GM21529 (cell line): ENCODE measurements at regions not wholly inside any gene's neighbourhood (a gene's known extent, or its start where the extent isn't known, plus 50 kb on each side); places are given as distances from the start of the nearest gene placed in this dataset.

Source experiments
- ATAC-seq: cut with Tn5 transposase; IDR thresholded peaks from one replicate; pipeline ENCODE4 v1.9.1; 2021; ENCODE audit not compliant: unreplicated experiment

- no peak for ATAC-seq
Measured at GRCh38 chr2:236689393-236689700, 119.7 kb downstream of the ACKR3 start.

GRCh38 chr2:236689981-236690380 lies 120.4 kb downstream of the ACKR3 start:
- ATAC-seq: no peak

- ATAC-seq: no peak
Measured at GRCh38 chr2:236690726-236691125, 121.1 kb downstream of the ACKR3 start.

- ATAC-seq: no peak
Measured at GRCh38 chr2:236691799-236692167, 122.2 kb downstream of the ACKR3 start.

DNA sequence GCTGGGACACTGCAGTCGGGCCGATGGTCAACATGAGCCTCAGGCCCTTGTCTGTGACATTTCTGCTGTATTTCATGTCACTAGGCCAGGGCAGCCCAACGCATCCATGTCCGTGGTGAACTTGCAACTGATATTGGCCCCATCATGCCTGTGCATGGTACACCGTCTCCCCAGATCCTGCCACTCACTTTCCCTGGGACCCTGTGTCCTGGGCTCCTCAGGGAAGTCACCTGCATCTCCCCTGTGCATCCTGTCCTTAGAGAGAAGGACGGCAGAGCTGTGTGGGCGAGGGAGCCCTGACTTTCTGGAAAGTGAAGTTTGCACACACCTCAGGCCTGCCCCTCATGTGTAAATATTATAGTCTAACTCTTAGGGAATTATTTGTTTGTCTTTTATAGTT lies 123.3 kb downstream of the ACKR3 start:
- no peak for ATAC-seq

- no peak for ATAC-seq
Measured at GRCh38 chr2:236693531-236693930, 123.9 kb downstream of the ACKR3 start.

DNA sequence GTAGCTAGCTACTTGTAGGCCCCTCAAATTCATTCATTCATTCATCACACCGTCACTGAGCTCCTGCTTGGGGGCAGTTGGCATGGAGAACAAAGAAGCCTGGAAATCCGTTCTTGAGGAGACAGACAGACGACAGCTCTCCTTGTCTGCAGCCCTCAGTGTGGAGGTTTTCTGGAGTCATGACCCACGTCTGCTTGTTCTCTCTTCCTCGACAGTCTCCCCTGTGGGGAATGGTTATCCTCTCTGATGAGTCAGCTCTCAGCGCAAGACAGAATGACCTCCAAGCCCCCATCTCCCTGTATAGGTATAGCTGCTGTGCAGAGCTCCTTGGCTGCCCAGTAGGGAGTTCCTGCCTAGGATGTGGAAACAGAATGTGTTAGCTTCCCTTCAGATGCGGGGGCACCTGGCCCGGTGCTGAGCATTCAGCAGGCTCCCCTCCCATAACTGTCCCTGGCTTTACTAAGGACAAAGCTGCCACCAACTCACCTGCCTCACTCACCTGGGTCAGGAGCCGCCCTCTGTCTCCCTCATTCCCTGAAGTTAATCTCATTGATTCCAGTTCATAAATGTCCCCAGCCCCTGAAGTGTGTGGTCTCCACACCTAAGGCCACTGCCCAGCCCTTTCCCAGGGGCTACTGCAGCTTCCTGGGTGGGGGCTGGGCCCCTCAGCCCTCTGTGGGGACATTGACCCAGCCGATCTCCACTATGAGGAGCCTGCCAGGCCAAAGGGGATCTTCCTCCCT lies 124.7 kb downstream of the ACKR3 start:
- no peak for ATAC-seq

DNA sequence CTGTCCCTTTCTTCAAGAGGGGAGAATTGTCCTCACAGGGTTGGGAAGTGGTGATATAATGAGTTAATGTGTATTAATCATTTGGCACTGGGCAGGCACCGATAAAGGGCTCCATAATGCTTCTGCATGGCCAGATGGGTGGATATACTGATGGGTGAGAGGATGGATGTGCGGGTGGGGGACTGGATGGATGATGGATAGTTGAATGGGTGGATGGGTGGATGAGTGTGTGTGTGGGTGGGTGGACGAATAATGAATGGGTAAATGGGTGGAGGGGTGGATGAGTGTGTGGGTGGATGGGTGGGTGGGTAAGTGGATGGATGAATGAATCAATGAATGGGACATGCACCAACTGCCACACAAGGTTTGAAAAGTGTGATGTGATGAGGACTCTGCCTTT lies 127.2 kb downstream of the ACKR3 start:
- ATAC-seq: no peak

- ATAC-seq: no peak
Measured at GRCh38 chr2:236698016-236698627, 128.5 kb downstream of the ACKR3 start.

- no peak for ATAC-seq
Measured at GRCh38 chr2:236700703-236701102, 131.1 kb downstream of the ACKR3 start.

GRCh38 chr2:236702657-236703372 lies 133.2 kb downstream of the ACKR3 start:
- no peak for ATAC-seq

DNA sequence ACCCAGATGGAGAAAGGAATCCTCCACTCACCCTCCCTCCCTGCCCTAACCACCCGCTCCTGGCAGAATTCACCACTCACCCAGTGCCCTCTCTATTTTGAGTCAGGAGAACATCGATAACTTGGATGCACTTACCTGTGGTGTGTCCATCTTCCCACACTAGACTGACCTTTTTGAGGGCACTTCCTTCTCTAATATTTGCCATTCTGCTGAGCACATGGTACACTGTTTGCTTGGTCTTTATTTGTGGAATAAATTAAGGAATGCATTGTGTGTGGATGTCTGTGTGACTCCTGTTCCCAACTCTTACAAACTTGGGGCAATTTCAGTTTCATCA lies 133.7 kb downstream of the ACKR3 start:
- no peak for ATAC-seq

DNA sequence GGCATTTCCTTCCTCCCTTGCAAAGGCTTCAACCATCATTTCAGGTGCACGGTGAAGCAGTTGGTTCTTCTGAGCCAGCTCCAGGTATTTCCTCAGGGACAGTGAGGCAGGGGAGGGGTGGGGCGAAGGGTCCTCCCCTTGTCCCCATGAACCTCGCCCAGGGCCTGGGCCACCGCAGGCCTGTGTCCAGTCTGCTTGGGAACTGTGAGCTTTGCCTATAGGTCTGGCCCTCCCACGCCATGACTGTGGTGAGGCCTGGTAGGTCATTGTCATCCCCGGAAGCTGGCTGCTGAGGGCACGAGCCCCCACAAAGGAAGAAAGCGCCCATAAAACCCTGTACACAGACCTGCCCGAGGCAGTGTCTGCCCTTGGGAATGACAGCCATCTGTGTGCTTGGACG lies 134.3 kb downstream of the ACKR3 start:
- no peak for ATAC-seq

DNA sequence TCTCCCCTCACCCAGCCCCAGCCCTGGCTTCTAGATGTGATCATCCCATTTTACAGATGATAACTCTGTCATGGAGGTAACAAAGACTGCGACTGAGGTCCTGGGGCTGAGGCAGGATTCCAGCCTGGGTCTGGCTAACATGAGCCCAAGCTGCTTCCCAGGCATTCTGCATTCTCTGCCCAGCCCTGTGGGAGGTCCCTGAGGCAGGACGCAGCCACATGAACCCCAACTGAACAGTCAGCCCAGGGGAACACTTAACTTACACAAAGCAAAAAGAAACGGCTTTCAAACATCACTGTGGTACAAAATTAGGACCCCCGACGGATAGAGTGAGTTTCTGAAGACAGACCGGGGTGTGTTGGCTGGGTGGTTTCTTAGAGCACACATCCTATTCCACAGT lies 135.3 kb downstream of the ACKR3 start:
- ATAC-seq: no peak

DNA sequence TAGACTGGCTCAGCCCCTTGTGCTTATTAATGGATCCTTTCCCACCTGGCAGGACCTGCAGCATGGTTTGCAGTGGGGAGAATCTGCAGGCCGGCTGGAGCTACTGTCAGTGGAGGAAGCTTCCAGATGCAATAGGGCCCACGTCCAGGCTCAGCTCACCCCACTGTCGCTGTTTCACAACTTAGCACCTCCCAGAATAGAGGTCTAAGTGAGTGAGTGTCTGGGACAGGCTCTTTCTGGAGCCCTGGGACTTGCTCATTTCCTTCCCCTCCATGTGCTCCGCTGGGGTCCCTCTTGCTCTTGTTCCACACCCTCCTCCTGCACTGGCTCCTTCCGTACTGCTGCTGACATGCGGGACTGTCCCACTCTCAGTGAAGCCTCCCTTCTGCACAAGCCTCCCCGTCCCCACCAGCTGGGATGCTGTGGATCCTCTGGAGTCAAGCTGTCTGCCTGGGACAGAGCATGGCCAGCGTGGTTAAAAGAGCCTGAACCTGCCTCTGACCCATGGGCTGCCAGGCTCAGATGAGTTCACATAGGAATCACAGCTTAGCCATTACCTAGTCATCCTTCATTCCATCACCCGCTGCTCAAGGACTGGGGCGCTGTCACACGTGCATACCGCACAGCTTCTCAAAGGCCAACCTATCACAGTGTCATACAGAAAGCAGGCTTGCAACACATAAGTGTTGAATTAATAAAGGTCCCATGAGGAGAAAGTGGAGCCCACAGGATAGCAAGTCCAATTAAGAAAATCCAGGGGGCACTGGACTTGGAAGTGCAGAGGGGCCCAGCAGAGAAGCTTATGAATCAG lies 135.9 kb downstream of the ACKR3 start:
- ATAC-seq: no peak

- ATAC-seq: no peak
Measured at GRCh38 chr2:236706288-236706687, 136.7 kb downstream of the ACKR3 start.

DNA sequence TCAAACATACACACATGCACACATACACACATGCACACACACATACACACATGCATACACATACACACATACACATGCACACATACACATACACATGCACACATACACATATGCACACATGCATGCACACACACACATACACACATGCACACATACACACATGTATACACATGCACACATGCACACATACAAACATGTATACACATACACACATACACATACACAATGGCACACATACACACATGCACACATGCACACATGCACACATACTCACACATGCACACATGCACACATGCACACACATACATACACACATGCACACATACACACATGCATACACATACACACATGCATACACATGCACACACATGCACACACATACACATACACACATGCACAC lies 137.2 kb downstream of the ACKR3 start:
- ATAC-seq: no peak

DNA sequence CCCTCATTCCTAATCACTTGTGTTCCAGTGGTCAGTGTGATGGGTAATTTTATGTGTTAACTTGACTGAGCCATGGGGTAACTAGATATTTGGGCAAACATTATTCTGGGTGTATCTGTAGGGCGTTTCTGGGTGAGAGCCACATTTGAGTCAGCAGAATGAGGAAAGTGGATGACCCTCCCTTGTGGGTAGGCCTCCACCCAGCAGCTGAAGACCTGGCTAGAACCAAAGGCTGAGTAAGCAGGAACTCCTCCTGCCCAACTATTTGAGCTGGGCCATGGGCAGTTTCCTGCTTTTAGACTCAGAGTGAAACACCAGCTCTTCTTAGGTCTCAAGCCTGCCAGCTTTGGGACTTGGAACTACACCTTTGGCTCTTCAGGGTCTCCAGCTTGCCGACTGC lies 141.8 kb downstream of the ACKR3 start:
- ATAC-seq: no peak

GRCh38 chr2:236712304-236712703 lies 142.7 kb downstream of the ACKR3 start:
- ATAC-seq: no peak

DNA sequence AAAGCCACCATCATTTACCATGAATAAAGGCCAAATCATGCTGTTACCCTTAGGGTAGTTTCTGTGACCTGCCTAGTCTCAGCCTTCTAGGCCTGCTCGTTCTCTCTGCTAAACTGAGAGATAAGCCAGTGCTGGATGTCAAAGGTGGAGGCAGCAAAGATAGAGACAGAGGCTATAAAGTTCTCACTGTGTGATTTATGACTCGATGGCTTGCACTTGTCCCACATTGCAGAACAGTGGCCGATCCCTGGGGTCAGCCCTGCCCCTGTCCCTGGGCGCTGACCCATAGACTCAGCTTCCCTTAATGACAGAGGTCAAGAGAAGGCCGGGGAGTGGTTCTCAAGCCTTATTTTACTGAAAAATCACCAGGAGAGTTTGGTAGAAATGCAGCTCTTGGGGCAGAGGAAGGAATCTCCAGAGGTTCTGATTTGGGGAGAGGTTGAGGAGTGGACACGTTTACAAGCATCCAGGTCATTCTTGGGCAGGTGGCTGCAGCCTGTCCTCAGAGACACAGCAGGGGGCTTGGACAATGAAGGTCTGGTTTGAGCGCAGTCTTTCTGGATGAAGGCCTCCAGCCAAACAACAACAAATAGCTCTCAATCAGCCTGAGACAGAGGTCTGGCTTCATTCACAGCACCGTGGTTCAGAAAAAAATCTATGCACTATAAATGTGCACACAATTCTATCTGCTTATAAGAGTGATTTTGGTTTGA lies 143.5 kb downstream of the ACKR3 start:
- ATAC-seq: no peak

GRCh38 chr2:236714080-236714479 lies 144.5 kb downstream of the ACKR3 start:
- ATAC-seq: no peak
